ENCODE measurements at regions not wholly inside any gene's neighbourhood (a gene's known extent, or its start where the extent isn't known, plus 50 kb on each side); places are given as distances from the start of the nearest gene placed in this dataset.

GRCh38 chr1:37085393-37085792 lies 51.1 kb upstream of the GRIK3 start:
- DNase-seq: no peak

- DNase-seq: no peak
Observed at GRCh38 chr1:37089750-37090149, 55.4 kb upstream of the GRIK3 start.

DNA sequence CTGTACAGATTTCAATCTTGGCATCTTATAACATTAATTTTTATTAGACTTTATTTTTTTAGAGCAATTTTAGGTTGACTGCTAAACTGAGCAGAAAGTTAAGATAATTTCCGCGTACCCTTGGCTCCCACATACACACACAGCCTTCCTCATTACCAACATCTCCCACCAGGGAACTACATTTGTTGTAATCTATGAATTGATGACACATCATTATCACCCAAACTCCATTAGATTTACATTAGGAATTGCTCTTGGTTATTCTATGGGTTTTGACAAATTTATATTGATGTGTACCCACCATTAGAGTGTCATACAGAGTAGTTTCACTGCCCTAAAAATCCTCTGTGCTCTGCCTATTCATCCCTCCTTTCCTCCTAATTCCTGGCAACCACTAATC lies 56.4 kb upstream of the GRIK3 start:
- DNase-seq: no peak

- DNase-seq: no peak
Observed at GRCh38 chr1:37092937-37093336, 58.6 kb upstream of the GRIK3 start.

GRCh38 chr1:37094302-37094701 lies 60.0 kb upstream of the GRIK3 start:
- DNase-seq: no peak

- no peak for DNase-seq
Observed at GRCh38 chr1:37096523-37096922, 62.2 kb upstream of the GRIK3 start.

GRCh38 chr1:37097731-37098130 lies 63.4 kb upstream of the GRIK3 start:
- DNase-seq: no peak

- no peak for DNase-seq
Observed at GRCh38 chr1:37098237-37098636, 63.9 kb upstream of the GRIK3 start.

- DNase-seq: no peak
Observed at GRCh38 chr1:37100310-37100709, 66.0 kb upstream of the GRIK3 start.

DNA sequence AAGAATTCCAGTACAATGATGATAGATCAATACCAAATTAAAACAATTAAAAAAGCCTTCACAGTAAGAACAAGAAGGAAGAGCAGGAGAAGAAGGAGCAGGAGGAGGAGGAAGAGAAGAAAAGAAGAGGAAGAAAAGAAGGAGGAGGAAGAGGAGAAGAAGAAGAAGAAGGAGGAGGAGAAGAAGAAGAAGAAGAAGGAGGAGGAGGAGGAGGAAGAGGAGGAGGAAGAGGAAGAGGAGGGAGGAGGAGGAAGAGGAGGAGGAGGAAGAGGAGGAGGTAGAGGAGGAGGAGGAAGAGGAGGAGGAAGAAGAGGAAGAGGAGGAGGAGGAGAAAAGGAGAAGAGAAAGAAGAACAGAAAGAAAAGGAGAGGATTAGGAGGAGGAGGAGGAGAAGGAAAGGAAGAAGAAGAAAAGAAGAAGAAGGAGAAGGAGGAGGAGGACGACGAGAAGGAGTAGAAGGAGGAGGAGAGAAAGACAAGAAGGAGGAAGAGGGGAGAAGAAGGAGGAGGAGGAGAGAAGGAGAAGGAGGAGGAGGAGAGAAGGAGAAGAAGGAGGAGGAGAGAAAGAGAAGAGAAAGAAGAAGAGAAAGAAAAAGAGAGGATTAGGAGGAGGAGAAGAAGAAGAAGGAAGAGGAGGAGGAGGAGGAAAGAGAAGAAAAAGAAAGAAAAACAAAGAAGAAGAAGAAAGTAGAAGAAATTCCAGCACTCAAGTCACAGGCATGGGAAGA lies 68.5 kb upstream of the GRIK3 start:
- no peak for DNase-seq

DNA sequence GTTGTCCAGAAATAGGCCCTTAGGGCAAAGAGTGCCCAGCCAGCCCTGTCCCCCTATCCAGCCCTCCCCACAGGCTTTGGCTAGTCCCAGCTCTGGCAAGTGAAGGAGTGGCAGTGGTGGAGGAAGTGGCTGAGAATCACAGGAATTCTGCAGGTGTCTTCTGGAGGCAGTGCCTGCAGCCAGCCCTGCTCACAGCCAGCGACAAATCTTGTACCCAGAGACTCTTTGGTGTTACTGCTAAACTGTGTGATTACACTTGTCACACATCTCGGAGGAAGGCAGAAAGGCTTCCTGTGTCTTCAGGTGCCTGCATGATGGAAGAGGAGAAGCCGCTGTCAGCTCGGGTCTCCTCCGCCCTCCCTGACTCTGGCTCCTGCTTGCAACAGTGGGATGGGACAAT lies 71.6 kb upstream of the GRIK3 start:
- no peak for DNase-seq

DNA sequence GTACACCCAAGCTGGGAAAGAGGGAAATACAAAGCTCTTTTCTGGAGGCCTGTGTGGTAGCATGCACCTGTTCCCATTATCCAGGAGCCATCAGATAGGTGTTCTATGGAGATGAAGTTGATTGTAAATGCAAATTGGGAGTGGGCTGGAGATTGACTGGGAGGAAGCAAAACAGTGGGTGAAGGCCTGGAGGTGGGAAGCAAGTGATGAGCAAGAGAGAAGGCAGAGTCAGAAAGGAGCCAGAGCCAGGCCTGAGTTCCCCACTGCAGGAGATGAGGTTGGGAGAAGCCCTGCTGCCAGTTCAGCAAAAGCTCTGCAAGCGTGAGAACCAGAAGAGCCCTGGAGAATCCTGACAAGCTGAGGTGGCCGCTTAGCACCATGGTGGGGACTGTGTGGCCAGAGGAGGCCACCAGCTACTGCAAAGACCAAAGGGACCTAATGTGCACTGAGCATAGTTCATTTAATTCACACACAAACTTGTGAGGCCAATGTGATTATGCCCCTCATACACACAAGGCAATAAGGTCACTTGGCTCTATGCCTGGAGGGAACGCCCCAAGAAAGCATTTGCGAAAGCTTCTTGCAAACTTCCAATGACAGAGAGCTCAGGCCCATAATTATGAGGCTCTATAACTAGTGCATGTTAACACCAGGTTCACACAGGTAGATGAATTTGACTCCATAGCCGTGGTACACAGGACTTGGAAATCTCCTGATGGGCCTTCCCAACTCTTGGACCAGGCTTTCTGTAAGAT lies 73.0 kb upstream of the GRIK3 start:
- no peak for DNase-seq

DNA sequence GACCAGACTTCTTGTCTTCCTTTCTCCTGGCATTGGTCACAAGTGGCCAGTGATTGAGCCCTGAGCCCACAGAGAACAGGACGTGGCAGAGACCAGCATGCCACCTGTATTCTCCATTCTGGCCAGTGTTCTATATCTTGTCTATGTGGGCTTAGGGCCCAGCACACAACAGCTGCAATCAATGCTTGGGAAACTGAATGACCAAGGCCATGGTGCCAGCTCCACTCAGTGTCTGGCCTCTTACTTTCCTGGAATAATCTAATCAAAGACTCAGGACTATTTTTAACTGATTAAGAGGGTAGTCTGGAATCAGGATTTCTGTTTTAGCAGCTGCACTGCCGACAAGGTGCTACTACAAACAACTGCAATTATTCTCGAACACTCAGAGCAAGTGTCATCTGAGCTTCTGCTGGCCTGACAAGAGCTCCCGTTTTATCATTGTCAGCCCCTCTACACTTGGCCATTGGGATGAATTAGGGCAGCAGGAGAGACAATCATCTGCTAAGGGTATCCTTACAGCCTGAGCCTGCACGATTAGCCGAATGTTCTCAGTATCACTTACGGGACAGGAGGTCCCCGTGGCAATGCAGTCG lies 74.4 kb upstream of the GRIK3 start:
- DNase-seq: no peak

GRCh38 chr1:37112430-37112829 lies 78.1 kb upstream of the GRIK3 start:
- DNase-seq: no peak

DNA sequence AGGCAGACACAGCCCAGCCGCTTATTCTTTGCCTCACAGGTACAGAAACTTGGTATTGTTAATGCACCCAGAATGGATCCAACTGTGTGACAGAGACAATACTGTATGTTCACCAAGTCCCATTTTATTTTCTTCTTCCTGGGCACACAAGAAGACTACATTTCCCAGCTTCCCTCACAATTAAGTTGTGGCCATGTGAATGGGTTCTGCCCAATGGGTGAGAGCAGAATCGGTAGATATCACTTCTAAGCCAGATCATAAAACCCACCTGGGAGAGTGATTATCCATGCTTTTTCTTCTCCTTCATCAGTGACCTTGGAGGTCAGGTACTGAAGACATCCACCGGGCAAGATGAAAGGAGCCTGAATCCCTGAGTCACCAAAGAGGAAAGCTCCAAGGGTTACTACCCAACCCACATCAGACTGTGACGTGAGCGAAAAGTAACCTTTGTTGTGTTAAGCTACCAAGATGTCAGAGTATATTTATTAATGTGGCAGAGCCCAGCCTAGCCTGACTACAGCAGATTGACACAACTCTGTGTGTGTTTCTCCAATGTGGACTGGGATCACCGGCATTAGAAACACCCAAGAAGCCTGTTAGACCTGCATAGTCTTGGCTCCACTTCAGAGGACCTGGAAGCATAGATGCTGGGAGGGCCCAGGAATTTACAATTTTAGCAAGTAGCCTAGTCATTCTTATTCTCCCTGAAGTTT lies 79.1 kb upstream of the GRIK3 start:
- DNase-seq: no peak

GRCh38 chr1:37118790-37119189 lies 84.5 kb upstream of the GRIK3 start:
- DNase-seq: no peak

GRCh38 chr1:37120279-37120678 lies 86.0 kb upstream of the GRIK3 start:
- DNase-seq: no peak

- DNase-seq: no peak
Observed at GRCh38 chr1:37123276-37124115, 89.2 kb upstream of the GRIK3 start.

DNA sequence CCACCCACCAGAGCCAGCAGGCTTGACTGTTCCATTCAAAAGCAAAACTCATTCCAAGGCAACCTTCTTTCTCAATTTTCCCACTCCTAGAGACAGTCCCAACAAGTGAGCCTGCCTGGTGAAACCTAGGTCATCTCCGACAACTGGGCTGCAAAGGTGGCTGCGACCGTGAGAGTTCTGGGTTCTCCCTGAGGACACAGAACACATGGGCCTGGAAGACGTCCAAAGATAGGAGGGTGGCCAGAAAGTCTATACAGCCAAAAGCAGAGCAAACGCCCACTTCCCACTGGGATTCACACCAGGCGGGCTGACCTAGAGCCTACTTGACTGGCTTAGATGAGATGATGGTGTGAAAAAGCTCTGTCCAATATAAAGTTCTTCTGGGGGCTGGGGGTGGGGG lies 90.2 kb upstream of the GRIK3 start:
- no peak for DNase-seq

GRCh38 chr1:37125295-37125694 lies 91.0 kb upstream of the GRIK3 start:
- no peak for DNase-seq

GRCh38 chr1:37127254-37127748 lies 93.0 kb upstream of the GRIK3 start:
- no peak for DNase-seq

DNA sequence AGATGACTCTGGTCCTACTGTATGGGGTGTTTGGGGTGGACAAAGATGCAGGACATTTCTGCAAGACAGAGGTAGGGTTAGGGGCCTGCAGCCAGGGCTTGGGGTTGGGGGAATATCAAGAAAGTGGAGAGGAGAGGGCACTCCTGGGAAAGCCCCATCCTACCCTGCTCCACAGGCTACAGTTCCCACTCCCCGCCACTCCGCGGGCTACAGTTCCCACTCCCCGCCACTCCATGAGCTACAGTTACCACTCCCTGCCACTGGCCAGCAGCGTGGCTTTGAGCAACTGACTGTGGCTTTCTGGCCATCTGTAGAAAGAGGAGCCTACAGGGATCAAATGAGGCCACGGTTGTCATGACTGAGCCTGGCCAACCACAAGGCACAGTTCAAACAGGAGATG lies 93.8 kb upstream of the GRIK3 start:
- DNase-seq: no peak

All from CD4-positive, alpha-beta T cell treated with Interleukin-17A for 1 hour (primary cell).